ENCODE measurements at regions not wholly inside any gene's neighbourhood (a gene's known extent, or its start where the extent isn't known, plus 50 kb on each side); places are given as distances from the start of the nearest gene placed in this dataset.

- no peak for TF ChIP-seq CTCF (conservative IDR thresholded peaks at IDR 0.05; ENCODE audit: low read depth, low read length)
- TF ChIP-seq ELK1 (IDR thresholded peaks at IDR 0.05; ENCODE audit: borderline replicate concordance, low read depth, low read length): no peak
- TF ChIP-seq CEBPB (IDR thresholded peaks at IDR 0.05; ENCODE audit: low read depth, low read length): no peak
- no peak for TF ChIP-seq MAFK (IDR thresholded peaks at IDR 0.05; ENCODE audit: low read depth, low read length)
- TF ChIP-seq POLR2A (IDR thresholded peaks at IDR 0.05; ENCODE audit: low read depth, low read length): no peak
- no peak for TF ChIP-seq FOS (IDR thresholded peaks at IDR 0.05; ENCODE audit: low read depth, low read length)
- no peak for TF ChIP-seq SMC3 (IDR thresholded peaks at IDR 0.05; ENCODE audit: low read depth, low read length)
- no peak for TF ChIP-seq RAD21 (IDR thresholded peaks at IDR 0.05; ENCODE audit: low read length)
- TF ChIP-seq CHD1 (IDR thresholded peaks at IDR 0.05; ENCODE audit: low read depth, low read length): no peak
- TF ChIP-seq MAZ (IDR thresholded peaks at IDR 0.05; ENCODE audit: borderline replicate concordance, low read depth, low read length): no peak
- no peak for TF ChIP-seq RFX5 (IDR thresholded peaks at IDR 0.05; ENCODE audit: low read depth, low read length)
- no peak for TF ChIP-seq MXI1 (IDR thresholded peaks at IDR 0.05; ENCODE audit: borderline replicate concordance, low read depth, low read length)
These were observed 1042.8 kb downstream of the BRD1 start for GRCh38 chr22:48784701-48785503.

All from IMR-90 (cell line).